HG02763 (cell line): ENCODE measurements at regions not wholly inside any gene's neighbourhood (a gene's known extent, or its start where the extent isn't known, plus 50 kb on each side); places are given as distances from the start of the nearest gene placed in this dataset.
"Not testable (repeated sequence)": the region's sequence is repeated elsewhere in the genome, so short reads cannot be mapped to it uniquely, and the experiment has no call there.

Experiments used
- ATAC-seq: cut with Tn5 transposase; IDR thresholded peaks from one replicate; pipeline ENCODE4 v1.9.1; 2021; ENCODE audit warnings: mild to moderate bottlenecking, moderate library complexity; ENCODE audit not compliant: unreplicated experiment

DNA sequence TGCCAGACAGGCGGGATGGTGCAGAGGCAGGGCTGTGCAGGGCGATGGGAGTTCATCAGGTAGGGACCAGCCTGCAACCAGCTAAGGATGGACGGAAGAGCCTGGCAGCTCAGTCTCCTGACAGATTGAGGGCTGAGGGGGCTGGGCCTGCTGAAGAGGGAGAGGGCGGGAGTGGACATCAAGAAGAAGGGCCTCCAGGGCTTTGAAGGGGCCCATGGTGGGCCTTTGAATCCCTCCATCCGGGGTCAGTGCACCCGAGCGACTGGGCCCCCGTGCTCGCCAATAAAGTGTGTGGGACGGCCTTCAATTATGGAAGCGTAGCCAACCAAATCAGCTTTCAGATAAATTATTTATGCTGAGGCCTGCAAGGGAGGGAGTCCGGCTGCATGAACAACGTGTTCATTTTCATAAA is 431.2 kb downstream of the RPS24 start:
- ATAC-seq: no peak

DNA sequence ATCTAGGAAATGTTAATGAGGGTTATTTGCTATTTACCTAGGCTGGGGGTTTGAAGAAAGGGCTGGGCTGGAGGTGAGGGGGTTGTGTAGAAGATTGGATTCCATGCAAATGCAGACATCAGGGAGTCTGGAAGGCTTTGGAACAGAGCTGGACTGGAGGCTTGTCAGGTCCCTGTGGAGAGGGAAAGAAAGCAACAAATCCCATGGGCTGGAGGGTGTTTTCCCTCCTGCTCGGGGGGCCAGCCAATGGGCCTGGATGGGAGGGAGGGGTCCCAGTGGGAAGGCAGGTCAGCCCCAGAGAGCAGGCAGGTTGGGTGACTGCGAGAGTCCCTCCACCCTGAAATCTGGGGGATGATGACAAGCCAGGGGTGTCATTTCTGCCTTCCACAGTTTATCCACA is 431.8 kb downstream of the RPS24 start:
- ATAC-seq: no peak

DNA sequence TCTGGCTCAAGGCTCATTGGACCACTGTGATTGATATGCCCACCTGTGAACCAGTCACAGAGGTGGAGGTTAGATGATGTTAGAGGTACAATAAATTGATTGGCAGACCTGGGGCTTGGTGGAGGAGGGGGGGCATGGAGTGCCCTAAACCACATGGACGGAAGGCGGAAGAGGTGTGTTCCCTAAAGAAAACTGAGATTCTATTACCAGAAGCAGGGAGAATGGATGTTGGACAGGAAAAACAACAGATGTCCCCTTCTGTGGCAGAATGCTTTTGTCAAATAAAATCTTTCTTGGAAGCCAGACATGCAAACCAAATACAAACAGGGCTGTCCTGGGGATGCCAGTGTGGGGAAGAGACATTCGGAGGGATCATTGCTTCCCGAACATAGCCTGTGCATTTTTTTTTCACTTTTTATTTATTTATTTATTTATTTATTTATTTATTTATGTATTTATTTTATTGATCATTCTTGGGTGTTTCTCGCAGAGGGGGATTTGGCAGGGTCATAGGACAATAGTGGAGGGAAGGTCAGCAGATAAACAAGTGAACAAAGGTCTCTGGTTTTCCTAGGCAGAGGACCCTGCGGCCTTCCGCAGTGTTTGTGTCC is 433.9 kb downstream of the RPS24 start:
- ATAC-seq: no peak

DNA sequence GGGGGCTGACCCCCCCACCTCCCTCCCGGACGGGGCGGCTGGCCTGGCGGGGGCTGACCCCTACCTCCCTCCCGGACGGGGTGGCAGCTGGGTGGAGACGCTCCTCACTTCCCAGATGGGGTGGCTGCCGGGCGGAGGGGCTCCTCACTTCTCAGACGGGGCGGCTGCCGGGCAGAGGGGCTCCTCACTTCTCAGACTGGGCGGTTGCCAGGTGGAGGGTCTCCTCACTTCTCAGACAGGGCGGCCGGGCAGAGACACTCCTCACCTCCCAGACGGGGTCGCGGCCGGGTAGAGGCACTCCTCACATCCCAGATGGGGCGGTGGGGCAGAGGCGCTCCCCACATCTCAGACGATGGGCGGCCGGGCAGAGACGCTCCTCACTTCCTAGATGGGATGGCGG is 435.1 kb downstream of the RPS24 start:
- ATAC-seq: not testable (repeated sequence)

DNA sequence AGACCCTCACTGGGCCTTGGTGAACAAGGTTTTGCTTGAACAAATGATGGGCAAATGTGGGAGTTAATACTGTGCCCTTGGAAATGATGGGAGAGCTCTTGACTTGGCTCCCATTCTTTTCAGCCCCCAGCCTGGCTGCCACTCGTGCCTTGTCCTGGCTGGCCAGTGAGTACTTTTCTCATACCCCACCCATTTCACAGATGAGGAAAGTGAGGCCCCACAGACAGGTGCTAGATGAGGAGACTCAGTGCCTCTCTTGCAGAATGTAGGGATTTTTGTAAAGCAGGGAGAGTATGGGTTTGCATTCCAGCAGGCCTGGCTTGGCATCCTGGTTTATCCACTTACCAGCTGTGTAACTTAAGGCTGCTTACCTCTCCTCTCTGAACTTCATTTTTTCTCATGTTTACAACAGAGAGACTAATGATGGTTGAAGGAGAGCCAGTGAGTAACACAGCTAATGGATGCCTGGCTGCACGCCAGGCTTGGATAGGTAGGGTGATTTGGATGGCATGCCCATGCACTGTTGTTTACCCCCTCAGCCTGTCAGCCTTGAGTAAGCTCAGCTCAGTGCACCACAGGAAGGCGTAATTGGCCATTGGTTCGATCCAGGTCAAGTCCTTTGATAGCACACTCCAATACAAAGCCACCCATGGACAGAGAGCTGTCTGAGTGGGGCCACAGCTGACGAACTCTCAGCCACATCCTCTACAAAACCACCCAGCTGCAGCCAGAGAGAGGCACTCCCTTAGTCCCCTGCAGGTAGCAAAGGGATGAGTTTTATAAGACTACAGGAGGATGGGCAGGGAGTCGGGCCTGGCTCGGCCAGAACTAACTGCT is 436.8 kb downstream of the RPS24 start:
- no peak for ATAC-seq

DNA sequence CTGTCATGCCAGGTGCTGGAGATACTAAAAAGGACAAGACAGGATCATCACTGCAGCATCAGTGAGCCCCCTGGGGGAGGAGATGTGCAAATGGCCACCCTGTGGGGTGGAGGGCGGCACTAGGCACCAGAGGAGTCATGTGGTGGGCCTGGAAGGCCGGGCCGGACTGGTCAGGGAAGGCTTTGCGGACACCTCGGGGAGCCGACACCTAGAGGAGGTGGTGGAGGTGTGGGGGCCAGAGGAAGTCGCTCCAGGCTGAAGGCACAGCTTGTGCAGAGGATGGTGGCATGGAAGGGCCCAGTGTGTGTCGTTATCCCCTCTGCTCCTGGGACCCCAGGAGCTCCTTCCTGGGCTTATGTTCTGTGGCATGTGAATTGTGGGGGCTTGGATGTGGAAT is 437.7 kb downstream of the RPS24 start:
- no peak for ATAC-seq

DNA sequence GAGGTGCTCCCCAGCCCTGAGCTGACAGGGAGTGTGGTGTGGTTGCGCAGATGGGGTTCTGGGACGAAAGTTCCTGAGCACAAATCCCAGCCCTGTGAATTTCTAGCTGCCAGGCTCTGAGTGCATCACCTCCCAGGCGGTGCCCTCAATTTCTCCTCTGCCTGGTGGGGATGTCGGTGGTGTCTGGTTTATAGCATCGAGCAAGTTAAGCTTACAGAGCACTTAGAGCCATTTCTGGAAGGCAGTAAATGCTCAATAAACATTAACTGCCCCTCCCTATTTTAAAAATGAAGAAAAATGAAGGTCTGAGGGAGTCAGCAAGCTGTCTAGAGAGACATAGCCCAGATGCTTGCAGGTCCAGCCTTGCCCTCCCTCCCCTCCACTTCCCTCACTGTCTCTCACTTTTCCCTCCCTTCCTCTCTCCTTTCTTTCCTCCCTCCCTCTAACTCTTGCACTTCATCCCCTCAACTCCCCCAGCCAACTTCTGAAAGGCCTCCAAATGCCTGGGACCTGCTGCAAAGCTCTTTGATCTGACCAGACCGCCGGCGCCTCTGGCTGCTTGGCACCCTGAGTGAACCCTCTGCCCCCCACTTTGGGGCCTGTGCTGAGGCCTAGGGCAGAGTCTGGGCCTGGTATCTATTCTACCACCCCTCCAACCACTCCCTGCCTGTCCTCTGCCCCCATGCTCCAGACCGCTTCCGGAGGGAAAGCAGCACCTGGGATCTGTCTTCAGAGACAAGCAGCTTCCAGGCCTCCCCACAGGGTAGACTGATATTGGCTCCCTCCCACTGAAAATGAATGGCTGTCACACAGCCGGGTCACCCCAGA is 438.3 kb downstream of the RPS24 start:
- no peak for ATAC-seq

DNA sequence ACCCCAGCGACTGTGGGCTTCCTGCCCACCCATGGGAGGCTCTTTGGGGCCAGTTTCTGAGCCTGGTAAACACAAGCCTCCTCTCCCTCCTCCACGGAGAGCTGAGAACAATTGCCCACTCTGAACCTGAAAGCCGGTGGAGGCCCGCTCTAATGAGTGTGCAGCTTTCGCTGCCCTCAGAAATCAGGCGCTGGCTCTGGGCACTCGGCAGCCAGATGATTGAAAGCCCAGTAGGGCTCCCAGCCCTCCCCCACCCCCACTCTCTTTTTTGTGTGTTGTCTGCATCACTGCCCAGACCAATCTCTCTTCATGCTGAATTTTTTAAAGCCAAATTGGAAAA is 438.9 kb downstream of the RPS24 start:
- no peak for ATAC-seq

DNA sequence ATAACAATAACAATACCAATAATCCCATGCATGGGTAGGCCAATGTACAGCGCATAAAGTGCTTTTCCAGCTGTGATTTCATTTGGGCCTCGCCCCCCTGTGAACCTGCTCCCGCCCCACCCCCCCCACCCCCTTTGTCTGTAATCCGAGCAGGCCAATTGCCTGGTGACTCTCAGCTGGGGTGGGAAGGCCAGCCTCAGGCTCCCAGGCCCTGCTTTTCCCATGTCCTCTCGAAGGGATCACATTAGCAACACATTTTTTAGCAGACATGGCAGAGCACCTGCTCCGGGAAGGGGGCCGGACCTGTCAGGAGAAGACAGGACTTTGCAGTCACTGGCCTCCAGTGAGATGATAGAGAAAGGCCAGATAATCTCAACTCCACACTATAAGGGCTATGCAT is 439.3 kb downstream of the RPS24 start:
- no peak for ATAC-seq

DNA sequence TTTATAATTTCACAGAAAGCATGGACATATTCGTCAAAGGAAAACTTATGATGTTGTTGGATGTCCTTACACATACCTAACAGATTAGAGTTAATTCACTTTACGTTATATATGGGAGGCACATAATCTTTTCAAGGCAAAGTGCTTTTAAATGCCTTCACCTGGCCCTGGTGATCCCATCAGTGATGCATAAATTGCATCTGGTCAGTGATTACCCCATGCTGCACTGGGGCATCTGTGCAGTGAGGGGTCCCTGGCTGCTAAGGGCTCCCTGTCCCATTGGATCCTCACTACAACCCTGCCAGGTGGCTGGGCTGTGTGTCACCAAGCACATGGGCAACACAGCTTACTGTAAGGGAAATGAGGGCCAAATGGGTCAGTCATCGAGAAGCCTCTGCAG is 441.1 kb downstream of the RPS24 start:
- no peak for ATAC-seq

DNA sequence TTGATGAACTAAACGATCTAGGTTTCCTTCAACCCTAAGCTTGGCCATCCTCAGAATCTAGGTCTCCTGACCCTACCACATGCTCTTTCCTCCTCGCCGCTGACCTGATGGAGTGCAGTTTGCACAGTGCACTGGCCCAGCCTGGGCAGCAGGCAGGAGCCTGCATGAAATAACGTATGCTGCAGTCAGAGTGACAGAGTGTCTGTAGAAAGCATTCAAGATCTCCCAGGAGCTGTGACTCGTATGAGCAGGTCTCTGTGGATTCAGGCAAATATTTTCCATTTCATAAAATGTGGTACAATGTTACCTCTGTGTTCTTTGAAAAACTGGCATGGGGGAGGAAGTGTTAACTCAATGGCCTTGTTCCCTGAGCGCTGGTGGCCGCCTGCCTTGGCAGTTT is 441.8 kb downstream of the RPS24 start:
- no peak for ATAC-seq

DNA sequence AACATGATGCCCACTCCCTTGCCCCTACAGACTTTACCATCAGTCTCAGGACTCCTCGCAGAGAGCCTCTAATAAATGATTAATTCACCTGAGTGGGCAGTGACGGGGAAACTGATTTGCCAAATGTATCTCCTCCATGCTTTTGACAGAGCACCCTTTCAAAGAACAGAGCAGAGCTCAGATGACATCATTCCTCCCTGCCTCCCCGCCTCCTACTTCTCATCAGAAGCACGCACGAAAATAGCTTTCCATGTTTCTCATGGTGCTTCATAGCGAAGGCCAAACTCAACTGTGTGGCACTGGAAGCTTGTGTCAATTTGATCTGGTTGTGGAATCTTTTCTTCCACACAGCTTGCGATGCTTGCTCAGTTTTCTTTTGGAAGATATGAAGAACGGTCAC is 442.5 kb downstream of the RPS24 start:
- no peak for ATAC-seq

DNA sequence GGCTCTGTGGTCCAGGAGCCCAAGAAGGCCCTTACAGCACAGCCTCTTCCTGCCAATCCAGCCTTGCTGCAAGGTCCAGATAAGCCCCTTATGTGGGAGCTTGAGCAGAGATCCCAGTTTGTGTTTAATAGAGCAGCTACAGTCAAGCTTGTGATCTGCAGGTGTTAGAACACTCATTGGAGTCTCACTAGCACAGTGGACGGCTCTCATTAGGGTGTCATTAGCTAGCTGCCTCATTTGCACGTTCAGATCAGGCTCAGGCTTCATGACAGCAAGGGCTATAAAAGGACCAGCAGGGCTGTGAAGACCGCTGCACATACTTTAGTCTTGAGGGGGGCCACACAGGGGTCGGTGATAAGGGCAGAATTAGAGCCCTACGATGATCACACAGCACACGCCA is 443.2 kb downstream of the RPS24 start:
- ATAC-seq: no peak

DNA sequence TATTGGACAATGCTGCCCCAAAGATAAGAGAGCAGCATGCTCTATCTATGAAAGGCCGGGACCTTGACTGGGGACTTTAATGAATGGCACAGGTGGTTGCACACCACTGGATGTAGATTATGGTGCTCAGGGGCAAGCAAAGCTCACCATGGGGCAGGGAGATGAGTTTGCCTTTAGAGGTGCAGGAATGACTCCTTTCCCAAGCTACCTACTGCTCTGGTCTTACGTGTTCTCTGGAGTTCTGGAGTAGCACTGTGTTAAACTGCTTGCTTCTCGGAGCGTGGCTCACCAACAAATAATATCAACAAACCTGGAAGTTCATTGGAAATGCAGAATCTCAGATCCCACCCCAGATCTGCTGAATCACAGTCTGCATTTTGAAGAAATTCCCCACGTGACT is 445.3 kb downstream of the RPS24 start:
- ATAC-seq: no peak

DNA sequence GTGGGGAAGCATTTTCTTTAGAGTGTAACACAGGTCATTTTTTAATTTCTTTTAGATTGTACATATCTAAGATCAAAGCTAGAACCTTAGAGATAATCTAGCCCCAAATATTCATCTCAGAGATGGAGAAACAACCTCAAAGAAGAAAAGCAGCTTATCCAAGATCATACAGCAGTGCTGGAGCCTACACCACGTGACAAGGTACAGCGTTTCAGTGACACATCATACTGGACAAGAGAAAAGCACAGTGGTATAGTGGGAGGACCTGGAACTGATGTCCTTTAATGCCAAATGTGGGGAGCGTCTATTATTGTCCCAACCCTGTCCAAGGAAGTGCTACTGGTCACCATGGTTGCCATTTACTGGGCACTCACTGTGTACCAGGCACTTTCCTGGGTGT is 445.8 kb downstream of the RPS24 start:
- no peak for ATAC-seq

DNA sequence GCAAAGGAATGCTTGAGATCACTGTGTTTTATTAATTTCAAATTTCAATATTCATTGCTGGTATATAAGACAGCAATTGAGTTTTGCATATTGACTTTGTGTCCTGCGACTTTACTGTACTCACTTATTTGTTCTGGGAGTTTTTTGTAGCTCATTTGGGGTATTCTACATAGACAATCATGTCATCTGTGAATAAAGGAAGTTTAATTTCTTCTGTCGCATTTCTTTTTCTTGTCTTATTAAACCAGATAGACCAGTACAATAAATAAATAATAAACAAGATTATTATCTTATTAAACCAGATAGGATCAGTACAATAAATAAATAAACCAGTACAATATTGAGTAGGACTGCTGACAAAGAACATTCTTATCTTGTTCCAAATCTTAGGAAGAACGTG is 448.2 kb downstream of the RPS24 start:
- no peak for ATAC-seq

DNA sequence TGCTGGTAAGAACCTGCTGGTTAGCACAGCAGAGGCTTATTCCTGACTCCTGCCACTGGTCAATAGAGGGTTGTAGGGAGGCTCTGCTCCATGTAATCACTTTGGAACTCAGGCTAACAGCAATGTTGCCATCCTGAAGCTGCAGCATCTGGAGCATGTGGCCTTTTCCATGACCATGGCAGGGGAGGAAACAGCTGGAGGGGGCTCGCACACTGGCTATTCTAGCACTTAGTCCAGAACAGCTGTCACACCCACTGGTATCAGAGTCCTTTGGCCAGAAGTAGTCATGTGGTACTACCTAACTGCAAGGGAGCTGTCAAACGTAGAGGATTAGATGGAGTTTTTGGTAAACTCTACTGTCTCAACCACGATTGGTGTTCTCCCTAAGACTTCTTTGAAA is 450.0 kb downstream of the RPS24 start:
- no peak for ATAC-seq

DNA sequence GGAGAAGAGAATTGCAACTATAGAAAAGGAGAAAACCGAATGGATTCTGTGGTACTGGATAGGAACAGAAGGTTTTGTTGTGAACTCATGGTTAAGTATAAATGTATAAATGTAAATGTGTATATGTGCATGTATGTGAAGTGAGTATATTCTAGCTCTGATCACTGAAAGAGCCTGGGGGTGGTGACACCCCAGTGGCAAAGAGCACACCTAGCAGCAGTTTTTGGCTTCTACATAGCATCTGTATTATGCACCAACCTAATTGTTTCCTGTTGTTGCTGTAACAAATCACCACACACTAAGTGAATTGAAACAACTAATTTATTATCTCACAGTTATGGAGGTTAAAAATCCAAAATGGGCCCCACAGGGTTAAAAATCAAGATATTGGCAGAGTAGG is 455.4 kb downstream of the RPS24 start:
- ATAC-seq: no peak

DNA sequence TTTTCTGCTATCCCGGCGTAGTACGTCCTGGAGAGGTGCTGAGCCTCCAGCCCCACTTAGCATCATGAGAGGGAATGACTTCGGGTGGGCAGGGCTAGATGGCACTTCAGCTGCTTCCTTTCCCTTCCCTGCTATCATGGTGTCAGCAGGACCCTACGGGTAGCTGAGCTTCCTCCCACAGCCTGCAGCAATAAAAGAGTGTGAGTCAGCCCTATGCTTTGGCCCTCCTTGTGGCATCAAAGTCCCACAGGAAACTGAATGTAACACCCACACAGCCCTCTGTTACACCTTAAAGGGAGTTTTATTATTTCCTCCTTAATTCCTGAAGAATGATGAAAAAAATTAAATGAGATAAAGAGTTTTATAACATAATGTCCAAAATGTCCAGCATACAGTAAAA is 458.1 kb downstream of the RPS24 start:
- ATAC-seq: no peak

DNA sequence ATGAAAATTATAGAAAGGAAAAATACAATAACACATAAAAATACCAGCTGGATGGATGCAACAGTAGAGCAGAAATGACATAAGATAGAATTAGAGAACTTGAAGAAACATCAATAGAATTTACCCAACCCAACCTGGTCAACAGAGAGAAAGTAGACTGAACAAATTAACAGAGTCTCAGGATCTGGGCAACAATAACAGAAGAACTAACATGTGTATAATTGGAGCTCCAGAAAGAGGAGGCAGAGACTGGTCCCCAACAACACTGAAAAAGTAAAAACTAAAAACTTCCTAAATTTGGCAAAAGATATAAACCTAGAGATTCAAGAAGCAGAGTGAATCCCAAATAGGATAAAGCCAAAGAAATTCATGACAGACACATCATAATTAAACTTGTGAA is 458.8 kb downstream of the RPS24 start:
- ATAC-seq: no peak

DNA sequence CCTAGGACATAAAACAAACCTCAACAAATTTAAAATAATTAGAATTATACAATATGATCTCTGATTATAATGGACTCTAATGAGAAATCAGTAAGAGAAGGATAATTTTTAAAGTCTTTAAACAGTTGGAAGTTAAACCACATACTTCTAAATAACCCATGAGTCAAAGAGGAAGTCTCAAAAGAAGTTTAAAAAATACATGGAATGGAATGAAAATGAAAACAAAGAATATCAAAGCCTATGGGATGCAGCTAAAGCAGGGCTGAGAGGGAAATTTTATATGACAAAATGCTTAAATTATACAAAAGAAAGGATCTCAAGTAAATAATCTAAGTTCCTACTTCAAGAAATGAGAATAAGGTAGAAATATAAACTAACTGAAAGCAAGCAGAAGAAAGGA is 460.5 kb downstream of the RPS24 start:
- ATAC-seq: no peak
